ENCODE measurements at regions not wholly inside any gene's neighbourhood (a gene's known extent, or its start where the extent isn't known, plus 50 kb on each side); places are given as distances from the start of the nearest gene placed in this dataset.

DNA sequence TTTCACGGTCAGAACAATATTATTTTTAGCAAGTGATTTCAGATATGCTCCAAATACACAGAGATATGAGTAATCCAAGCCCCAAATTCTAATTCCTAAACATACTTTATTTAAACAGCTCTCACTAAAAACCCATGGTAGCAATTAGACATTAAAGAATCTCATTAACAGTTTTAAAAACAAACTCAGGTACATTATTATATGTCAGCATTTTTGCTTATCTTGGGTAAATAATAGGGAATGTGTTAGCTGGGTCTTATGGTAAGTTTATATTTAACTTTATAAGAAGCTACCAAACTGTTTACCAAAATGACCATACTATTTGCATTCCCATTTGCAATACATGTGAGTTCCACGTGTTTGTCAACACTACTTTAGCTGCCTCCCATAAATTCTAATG lies 511.1 kb downstream of the HTR1A start:
- WGBS (ENCODE audit: insufficient coverage, low coverage, low lambda C conversion rate, missing lambda C conversion rate) = 48% methylated on average over 2 of the region's 2 CpGs
- Histone ChIP-seq H3K9me3 (no peaks in the 10 kb centered on the region), H3K27ac (no peak overlapping the region), H3K4me3 (no peak overlapping the region), H3K36me3 (no peaks in the 10 kb centered on the region), H3K27me3 (no peaks in the 10 kb centered on the region), H3K4me1 (no peaks in the 10 kb centered on the region)
- TF ChIP-seq, protein P1, sequence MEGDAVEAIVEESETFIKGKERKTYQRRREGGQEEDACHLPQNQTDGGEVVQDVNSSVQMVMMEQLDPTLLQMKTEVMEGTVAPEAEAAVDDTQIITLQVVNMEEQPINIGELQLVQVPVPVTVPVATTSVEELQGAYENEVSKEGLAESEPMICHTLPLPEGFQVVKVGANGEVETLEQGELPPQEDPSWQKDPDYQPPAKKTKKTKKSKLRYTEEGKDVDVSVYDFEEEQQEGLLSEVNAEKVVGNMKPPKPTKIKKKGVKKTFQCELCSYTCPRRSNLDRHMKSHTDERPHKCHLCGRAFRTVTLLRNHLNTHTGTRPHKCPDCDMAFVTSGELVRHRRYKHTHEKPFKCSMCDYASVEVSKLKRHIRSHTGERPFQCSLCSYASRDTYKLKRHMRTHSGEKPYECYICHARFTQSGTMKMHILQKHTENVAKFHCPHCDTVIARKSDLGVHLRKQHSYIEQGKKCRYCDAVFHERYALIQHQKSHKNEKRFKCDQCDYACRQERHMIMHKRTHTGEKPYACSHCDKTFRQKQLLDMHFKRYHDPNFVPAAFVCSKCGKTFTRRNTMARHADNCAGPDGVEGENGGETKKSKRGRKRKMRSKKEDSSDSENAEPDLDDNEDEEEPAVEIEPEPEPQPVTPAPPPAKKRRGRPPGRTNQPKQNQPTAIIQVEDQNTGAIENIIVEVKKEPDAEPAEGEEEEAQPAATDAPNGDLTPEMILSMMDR (IDR thresholded peaks at IDR 0.05) = no peak
- TF ChIP-seq POLR2A (IDR thresholded peaks at IDR 0.05) = no peak
- intact Hi-C loops (cut with DNase I) = no loop called here
- DNase-seq (no peak), ATAC-seq (no peak)

DNA sequence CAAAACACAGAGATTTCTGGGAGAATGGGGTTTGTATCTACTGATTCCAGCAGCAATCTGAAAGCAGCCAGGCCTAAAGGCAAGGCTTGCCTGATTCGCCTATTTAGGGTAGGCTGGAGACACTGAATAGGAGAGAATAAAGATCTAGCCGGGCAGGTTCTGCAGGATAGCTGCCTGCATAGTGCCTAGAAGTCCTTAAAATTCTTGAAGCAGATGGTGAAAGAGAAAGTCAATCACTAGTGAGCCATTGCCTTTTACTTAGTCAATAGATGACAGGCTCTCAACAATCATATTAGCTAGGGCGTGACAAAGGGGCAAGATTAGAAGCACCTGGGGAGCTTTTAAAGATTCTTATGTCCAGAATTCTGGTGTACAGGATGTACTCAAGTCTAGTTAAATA lies 522.7 kb downstream of the HTR1A start:
- Histone ChIP-seq H3K36me3 (no peaks in the 10 kb centered on the region), H3K9me3 (no peaks in the 10 kb centered on the region), H3K27ac (no peak overlapping the region), H3K4me3 (no peak overlapping the region), H3K27me3 (no peaks in the 10 kb centered on the region), H3K4me1 (no peaks in the 10 kb centered on the region)
- TF ChIP-seq, protein P1 (IDR thresholded peaks at IDR 0.05) = no peak
- no peak for TF ChIP-seq POLR2A (IDR thresholded peaks at IDR 0.05)
- DNase-seq = no peak
- intact Hi-C loops (cut with DNase I) = no loop called here
- WGBS (ENCODE audit: insufficient coverage, low coverage, low lambda C conversion rate, missing lambda C conversion rate) = 56% methylated on average over 3 of the region's 3 CpGs
- ATAC-seq = no peak

DNA sequence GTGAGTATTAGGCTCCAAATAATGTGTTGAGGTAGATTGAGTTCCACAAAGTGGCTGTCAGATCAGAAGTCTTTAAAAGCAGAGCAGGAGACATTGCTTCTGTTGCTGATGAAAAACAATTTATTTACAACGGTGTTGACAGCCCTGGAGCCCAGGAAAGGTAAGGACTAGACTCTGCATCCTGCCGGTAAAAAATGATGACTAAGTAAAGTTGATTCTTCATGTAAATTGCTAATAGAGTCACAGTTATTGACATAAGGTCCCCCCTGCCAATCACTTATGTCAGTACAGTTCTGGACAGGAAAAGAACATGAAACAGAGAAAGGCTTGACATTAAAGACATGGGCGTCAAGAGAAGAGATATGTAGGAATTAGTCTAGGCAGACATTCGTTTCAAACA lies 552.5 kb downstream of the HTR1A start:
- intact Hi-C loops (cut with DNase I) = loop anchor here in 1 of 2 donors (10.0 kb wide), 1 partner anchor 275 kb away; no protein-coding TSS in a partner anchor
- H3K36me3 ChIP-seq = no peaks in the 10 kb centered on the region
- no peaks in the 10 kb centered on the region for H3K27me3 ChIP-seq
- H3K9me3 ChIP-seq = no peaks in the 10 kb centered on the region
- H3K4me1 ChIP-seq = no peaks in the 10 kb centered on the region
- ATAC-seq (no peak), DNase-seq (no peak)
- no peak overlapping the region for H3K4me3 ChIP-seq
- H3K27ac ChIP-seq = no peak overlapping the region
- WGBS (ENCODE audit: insufficient coverage, low coverage, low lambda C conversion rate, missing lambda C conversion rate) = 55% methylated on average over 4 of the region's 4 CpGs
- TF ChIP-seq, protein P1 (IDR thresholded peaks at IDR 0.05) = no peak
- no peak for TF ChIP-seq POLR2A (IDR thresholded peaks at IDR 0.05)

DNA sequence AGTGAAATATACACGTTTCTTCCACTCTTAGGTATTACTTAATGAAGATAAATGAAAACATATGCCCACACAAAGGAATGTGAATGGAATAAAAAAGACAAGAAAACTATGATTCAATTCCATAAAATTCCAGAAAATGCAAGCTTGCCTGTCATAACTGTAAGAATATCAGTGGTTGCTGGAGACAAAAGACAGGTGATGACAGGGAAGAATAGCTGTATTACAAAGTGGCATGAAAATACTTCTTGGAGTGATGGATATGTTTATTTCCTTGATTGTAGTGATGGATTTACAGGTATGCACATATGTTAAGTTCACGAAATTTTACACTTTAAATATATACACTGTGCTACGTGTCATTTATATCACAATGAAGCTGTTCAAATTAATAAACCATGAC lies 553.3 kb downstream of the HTR1A start:
- Histone ChIP-seq H3K27ac (no peak overlapping the region), H3K4me3 (no peak overlapping the region), H3K4me1 (no peaks in the 10 kb centered on the region), H3K36me3 (no peaks in the 10 kb centered on the region), H3K27me3 (no peaks in the 10 kb centered on the region), H3K9me3 (no peaks in the 10 kb centered on the region)
- 48% methylated on average over 3 of the region's 3 CpGs for WGBS (ENCODE audit: insufficient coverage, low coverage, low lambda C conversion rate, missing lambda C conversion rate)
- no peak for TF ChIP-seq POLR2A (IDR thresholded peaks at IDR 0.05)
- TF ChIP-seq, protein P1 (IDR thresholded peaks at IDR 0.05) = no peak
- DNase-seq (no peak), ATAC-seq (no peak)
- intact Hi-C loops (cut with DNase I) = loop anchor here in 1 of 2 donors (10.0 kb wide), 1 partner anchor 274 kb away; no protein-coding TSS in a partner anchor
